ENCODE measurements at regions not wholly inside any gene's neighbourhood (a gene's known extent, or its start where the extent isn't known, plus 50 kb on each side); places are given as distances from the start of the nearest gene placed in this dataset.
"Not testable (repeated sequence)": the region's sequence is repeated elsewhere in the genome, so short reads cannot be mapped to it uniquely, and the experiment has no call there.

- H3K36me3 ChIP-seq (ENCODE audit: insufficient read depth, low read length): no peaks in the 10 kb centered on the region; the same call in 1 of the 2 replicates
- no peak overlapping the region for H3K9ac ChIP-seq (ENCODE audit: low read length)
- H3K79me2 ChIP-seq (ENCODE audit: insufficient read depth, low read length): no peaks in the 10 kb centered on the region
- H3K27ac ChIP-seq (ENCODE audit: low read depth, low read length, poor library complexity, severe bottlenecking): no peak overlapping the region
- no peak overlapping the region for H3K4me2 ChIP-seq (ENCODE audit: low read length)
- H2AFZ ChIP-seq (ENCODE audit: low read length): no peak overlapping the region
- H3F3A ChIP-seq (ENCODE audit: insufficient read depth, low read length): no peaks in the 10 kb centered on the region
- H3K9me3 ChIP-seq (ENCODE audit: low read length): peaks cover 17% of the 10 kb centered on the region
- H3K4me1 ChIP-seq (ENCODE audit: insufficient read depth, low read length, severe bottlenecking): peaks cover 13% of the 10 kb centered on the region
- H3K27me3 ChIP-seq (ENCODE audit: insufficient read depth, low read length): no peaks in the 10 kb centered on the region
- no peak overlapping the region for H3K4me3 ChIP-seq (ENCODE audit: low read depth, low read length, poor library complexity, severe bottlenecking)
- TF ChIP-seq, protein P1, sequence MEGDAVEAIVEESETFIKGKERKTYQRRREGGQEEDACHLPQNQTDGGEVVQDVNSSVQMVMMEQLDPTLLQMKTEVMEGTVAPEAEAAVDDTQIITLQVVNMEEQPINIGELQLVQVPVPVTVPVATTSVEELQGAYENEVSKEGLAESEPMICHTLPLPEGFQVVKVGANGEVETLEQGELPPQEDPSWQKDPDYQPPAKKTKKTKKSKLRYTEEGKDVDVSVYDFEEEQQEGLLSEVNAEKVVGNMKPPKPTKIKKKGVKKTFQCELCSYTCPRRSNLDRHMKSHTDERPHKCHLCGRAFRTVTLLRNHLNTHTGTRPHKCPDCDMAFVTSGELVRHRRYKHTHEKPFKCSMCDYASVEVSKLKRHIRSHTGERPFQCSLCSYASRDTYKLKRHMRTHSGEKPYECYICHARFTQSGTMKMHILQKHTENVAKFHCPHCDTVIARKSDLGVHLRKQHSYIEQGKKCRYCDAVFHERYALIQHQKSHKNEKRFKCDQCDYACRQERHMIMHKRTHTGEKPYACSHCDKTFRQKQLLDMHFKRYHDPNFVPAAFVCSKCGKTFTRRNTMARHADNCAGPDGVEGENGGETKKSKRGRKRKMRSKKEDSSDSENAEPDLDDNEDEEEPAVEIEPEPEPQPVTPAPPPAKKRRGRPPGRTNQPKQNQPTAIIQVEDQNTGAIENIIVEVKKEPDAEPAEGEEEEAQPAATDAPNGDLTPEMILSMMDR (IDR thresholded peaks at IDR 0.05; ENCODE audit: low read length): no peak
- TF ChIP-seq EZH2 (IDR thresholded peaks at IDR 0.05; ENCODE audit: borderline replicate concordance, low read length): no peak
- no peaks in the 10 kb centered on the region for H4K20me1 ChIP-seq (ENCODE audit: insufficient read depth, low read length)
- no peaks in the 10 kb centered on the region for H3K9me2 ChIP-seq (ENCODE audit: low read depth, low read length)
These were observed 183.9 kb downstream of the MYRFL start for GRCh38 chr12:70008944-70009343.

DNA sequence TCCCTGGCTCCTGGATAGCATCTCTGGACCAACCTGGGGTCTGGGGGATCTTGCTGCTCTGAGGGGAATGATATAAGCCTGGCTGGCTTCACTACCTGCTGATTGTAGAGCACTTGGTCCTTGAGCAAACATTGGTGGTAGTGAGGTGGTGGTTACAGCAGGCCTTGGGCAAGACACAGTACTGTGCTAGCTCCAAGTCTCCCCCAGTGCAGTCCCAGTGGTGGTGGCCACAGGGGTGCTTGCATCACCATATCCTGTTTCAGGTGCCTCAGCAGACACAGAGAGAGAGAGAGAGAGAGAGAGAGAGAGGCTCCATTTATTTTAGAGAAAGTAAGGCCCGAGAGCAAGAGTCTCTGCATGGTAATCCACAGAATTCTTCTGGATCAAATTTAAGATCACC is 186.3 kb downstream of the MYRFL start:
- Histone ChIP-seq H4K20me1 (ENCODE audit: insufficient read depth, low read length) (no peaks in the 10 kb centered on the region), H3K36me3 (ENCODE audit: insufficient read depth, low read length) (no peaks in the 10 kb centered on the region; the same call in 1 of the 2 replicates), H3K27ac (ENCODE audit: low read depth, low read length, poor library complexity, severe bottlenecking) (no peak overlapping the region), H3K4me3 (ENCODE audit: low read depth, low read length, poor library complexity, severe bottlenecking) (no peak overlapping the region), H3K79me2 (ENCODE audit: insufficient read depth, low read length) (no peaks in the 10 kb centered on the region), H2AFZ (ENCODE audit: low read length) (no peak overlapping the region), H3K4me1 (ENCODE audit: insufficient read depth, low read length, severe bottlenecking) (no peaks in the 10 kb centered on the region), H3K9me3 (ENCODE audit: low read length) (peaks cover 17% of the 10 kb centered on the region), H3K4me2 (ENCODE audit: low read length) (no peak overlapping the region), H3K27me3 (ENCODE audit: insufficient read depth, low read length) (no peaks in the 10 kb centered on the region), H3K9ac (ENCODE audit: low read length) (no peak overlapping the region), H3F3A (ENCODE audit: insufficient read depth, low read length) (no peaks in the 10 kb centered on the region), H3K9me2 (ENCODE audit: low read depth, low read length) (no peaks in the 10 kb centered on the region)
- no peak for TF ChIP-seq EZH2 (IDR thresholded peaks at IDR 0.05; ENCODE audit: borderline replicate concordance, low read length)
- TF ChIP-seq, protein P1 (IDR thresholded peaks at IDR 0.05; ENCODE audit: low read length): no peak

- not testable (repeated sequence) for H3K4me2 ChIP-seq (ENCODE audit: low read length); H3K36me3 ChIP-seq (ENCODE audit: insufficient read depth, low read length); H3K4me3 ChIP-seq (ENCODE audit: low read depth, low read length, poor library complexity, severe bottlenecking); H3K27ac ChIP-seq (ENCODE audit: low read depth, low read length, poor library complexity, severe bottlenecking); H3K9me2 ChIP-seq (ENCODE audit: low read depth, low read length); H3K4me1 ChIP-seq (ENCODE audit: insufficient read depth, low read length, severe bottlenecking); H3K79me2 ChIP-seq (ENCODE audit: insufficient read depth, low read length); H3F3A ChIP-seq (ENCODE audit: insufficient read depth, low read length); H2AFZ ChIP-seq (ENCODE audit: low read length); H4K20me1 ChIP-seq (ENCODE audit: insufficient read depth, low read length); H3K9ac ChIP-seq (ENCODE audit: low read length); H3K27me3 ChIP-seq (ENCODE audit: insufficient read depth, low read length); H3K9me3 ChIP-seq (ENCODE audit: low read length)
These were observed 188.0 kb downstream of the MYRFL start for GRCh38 chr12:70013016-70013415.

- no peak overlapping the region for H3K27ac ChIP-seq (ENCODE audit: low read depth, low read length, poor library complexity, severe bottlenecking)
- no peaks in the 10 kb centered on the region for H4K20me1 ChIP-seq (ENCODE audit: insufficient read depth, low read length)
- H2AFZ ChIP-seq (ENCODE audit: low read length): no peak overlapping the region
- no peaks in the 10 kb centered on the region for H3K27me3 ChIP-seq (ENCODE audit: insufficient read depth, low read length)
- no peak overlapping the region for H3K9ac ChIP-seq (ENCODE audit: low read length)
- H3K9me2 ChIP-seq (ENCODE audit: low read depth, low read length): no peaks in the 10 kb centered on the region
- no peaks in the 10 kb centered on the region for H3F3A ChIP-seq (ENCODE audit: insufficient read depth, low read length)
- H3K4me3 ChIP-seq (ENCODE audit: low read depth, low read length, poor library complexity, severe bottlenecking): no peak overlapping the region
- no peaks in the 10 kb centered on the region for H3K79me2 ChIP-seq (ENCODE audit: insufficient read depth, low read length)
- H3K4me2 ChIP-seq (ENCODE audit: low read length): no peak overlapping the region
- H3K9me3 ChIP-seq (ENCODE audit: low read length): no peaks in the 10 kb centered on the region
- H3K36me3 ChIP-seq (ENCODE audit: insufficient read depth, low read length): no peaks in the 10 kb centered on the region
- peaks cover 21% of the 10 kb centered on the region for H3K4me1 ChIP-seq (ENCODE audit: insufficient read depth, low read length, severe bottlenecking)
- TF ChIP-seq EZH2 (IDR thresholded peaks at IDR 0.05; ENCODE audit: borderline replicate concordance, low read length): no peak
- TF ChIP-seq, protein P1 (IDR thresholded peaks at IDR 0.05; ENCODE audit: low read length): no peak
These were observed 203.5 kb downstream of the MYRFL start for GRCh38 chr12:70028515-70028914.

Measured in OCI-LY1 (cell line).